SK-N-SH treated with all-trans-retinoic acid at 6 μM for 48 hours (cell line): ENCODE measurements at regions not wholly inside any gene's neighbourhood (a gene's known extent, or its start where the extent isn't known, plus 50 kb on each side); places are given as distances from the start of the nearest gene placed in this dataset.

Experiments
- CSDC2 ChIP-seq: fragments of 250-450 bp; sonication (Bioruptor Pico); IDR thresholded peaks from 2 replicates; pipeline ENCODE4 v1.5.0; 2020; ENCODE audit warnings: mild to moderate bottlenecking, moderate library complexity
- ESRRG ChIP-seq: fragments of 250-450 bp; sonication (Bioruptor Pico); IDR thresholded peaks from 2 replicates; pipeline ENCODE4 v1.6.1; 2021; ENCODE audit warnings: mild to moderate bottlenecking
- ZFP30 ChIP-seq: fragments of 450-650 bp; formaldehyde crosslinking; IDR thresholded peaks from 2 replicates; pipeline ENCODE4 v1.5.0; 2022; ENCODE audit warnings: mild to moderate bottlenecking, moderate library complexity
- ZNF565 ChIP-seq: fragments of 450-650 bp; formaldehyde crosslinking; conservative IDR thresholded peaks from 2 replicates; pipeline ENCODE4 v1.5.0; 2020; ENCODE audit warnings: low read depth, mild to moderate bottlenecking, moderate library complexity
- ZNF70 ChIP-seq: fragments of 450-650 bp; formaldehyde crosslinking; IDR thresholded peaks from 2 replicates; pipeline ENCODE4 v1.5.0; 2020; ENCODE audit warnings: mild to moderate bottlenecking, moderate library complexity
- TF ChIP-seq, protein P1 (sequence below): fragments of 250-450 bp; sonication (Bioruptor Pico); IDR thresholded peaks from 2 replicates; pipeline ENCODE4 v1.8.0; 2021; ENCODE audit warnings: low read depth, mild to moderate bottlenecking, moderate library complexity, borderline replicate concordance
- TF ChIP-seq, protein P2 (sequence below): fragments of 250-450 bp; sonication (Bioruptor Pico); IDR thresholded peaks from 2 replicates; pipeline ENCODE4 v1.5.0; 2020; ENCODE audit warnings: mild to moderate bottlenecking, moderate library complexity
- TF ChIP-seq, protein P3 (sequence below): fragments of 250-450 bp; sonication (Bioruptor Pico); IDR thresholded peaks from 2 replicates; pipeline ENCODE4 v1.8.0; 2020; ENCODE audit warnings: mild to moderate bottlenecking, moderate library complexity, borderline replicate concordance
- TF ChIP-seq, protein P4 (sequence below): fragments of 250-450 bp; sonication (Bioruptor Pico); IDR thresholded peaks from 2 replicates; pipeline ENCODE4 v1.5.1; 2020; ENCODE audit warnings: low read depth, mild to moderate bottlenecking, moderate library complexity
- TF ChIP-seq, protein P5 (sequence below): fragments of 250-450 bp; sonication (Bioruptor Pico); IDR thresholded peaks from 2 replicates; pipeline ENCODE4 v1.5.1; 2021; ENCODE audit warnings: mild to moderate bottlenecking, moderate library complexity

DNA sequence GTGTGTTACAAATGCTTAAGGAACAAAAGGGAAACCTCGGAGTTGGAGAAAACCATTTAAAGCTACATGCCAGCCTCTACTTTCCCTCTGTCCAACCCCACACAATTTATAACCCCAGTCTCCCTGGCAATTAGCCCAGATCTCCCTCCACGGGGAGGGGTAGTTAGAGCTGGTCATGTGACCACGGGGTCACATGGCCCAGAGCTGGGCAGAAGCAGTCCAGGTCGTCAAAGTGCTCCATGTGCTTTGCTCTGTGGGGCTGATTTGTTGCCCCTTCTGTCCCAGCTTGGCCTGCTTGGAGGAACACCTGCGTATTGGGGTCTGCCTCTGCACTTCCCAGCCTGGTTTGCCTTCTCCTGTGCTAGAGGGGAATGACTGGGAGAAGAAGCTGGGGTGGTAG, 219.1 kb downstream of the RBM19 start:
- TF ChIP-seq, protein P1, sequence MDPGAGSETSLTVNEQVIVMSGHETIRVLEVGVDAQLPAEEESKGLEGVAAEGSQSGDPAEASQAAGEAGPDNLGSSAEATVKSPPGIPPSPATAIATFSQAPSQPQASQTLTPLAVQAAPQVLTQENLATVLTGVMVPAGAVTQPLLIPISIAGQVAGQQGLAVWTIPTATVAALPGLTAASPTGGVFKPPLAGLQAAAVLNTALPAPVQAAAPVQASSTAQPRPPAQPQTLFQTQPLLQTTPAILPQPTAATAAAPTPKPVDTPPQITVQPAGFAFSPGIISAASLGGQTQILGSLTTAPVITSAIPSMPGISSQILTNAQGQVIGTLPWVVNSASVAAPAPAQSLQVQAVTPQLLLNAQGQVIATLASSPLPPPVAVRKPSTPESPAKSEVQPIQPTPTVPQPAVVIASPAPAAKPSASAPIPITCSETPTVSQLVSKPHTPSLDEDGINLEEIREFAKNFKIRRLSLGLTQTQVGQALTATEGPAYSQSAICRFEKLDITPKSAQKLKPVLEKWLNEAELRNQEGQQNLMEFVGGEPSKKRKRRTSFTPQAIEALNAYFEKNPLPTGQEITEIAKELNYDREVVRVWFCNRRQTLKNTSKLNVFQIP (CRISPR knock-in tag): no peak
- TF ChIP-seq, protein P2, sequence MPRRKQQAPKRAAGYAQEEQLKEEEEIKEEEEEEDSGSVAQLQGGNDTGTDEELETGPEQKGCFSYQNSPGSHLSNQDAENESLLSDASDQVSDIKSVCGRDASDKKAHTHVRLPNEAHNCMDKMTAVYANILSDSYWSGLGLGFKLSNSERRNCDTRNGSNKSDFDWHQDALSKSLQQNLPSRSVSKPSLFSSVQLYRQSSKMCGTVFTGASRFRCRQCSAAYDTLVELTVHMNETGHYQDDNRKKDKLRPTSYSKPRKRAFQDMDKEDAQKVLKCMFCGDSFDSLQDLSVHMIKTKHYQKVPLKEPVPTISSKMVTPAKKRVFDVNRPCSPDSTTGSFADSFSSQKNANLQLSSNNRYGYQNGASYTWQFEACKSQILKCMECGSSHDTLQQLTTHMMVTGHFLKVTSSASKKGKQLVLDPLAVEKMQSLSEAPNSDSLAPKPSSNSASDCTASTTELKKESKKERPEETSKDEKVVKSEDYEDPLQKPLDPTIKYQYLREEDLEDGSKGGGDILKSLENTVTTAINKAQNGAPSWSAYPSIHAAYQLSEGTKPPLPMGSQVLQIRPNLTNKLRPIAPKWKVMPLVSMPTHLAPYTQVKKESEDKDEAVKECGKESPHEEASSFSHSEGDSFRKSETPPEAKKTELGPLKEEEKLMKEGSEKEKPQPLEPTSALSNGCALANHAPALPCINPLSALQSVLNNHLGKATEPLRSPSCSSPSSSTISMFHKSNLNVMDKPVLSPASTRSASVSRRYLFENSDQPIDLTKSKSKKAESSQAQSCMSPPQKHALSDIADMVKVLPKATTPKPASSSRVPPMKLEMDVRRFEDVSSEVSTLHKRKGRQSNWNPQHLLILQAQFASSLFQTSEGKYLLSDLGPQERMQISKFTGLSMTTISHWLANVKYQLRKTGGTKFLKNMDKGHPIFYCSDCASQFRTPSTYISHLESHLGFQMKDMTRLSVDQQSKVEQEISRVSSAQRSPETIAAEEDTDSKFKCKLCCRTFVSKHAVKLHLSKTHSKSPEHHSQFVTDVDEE (CRISPR knock-in tag): no peak
- TF ChIP-seq, protein P3, sequence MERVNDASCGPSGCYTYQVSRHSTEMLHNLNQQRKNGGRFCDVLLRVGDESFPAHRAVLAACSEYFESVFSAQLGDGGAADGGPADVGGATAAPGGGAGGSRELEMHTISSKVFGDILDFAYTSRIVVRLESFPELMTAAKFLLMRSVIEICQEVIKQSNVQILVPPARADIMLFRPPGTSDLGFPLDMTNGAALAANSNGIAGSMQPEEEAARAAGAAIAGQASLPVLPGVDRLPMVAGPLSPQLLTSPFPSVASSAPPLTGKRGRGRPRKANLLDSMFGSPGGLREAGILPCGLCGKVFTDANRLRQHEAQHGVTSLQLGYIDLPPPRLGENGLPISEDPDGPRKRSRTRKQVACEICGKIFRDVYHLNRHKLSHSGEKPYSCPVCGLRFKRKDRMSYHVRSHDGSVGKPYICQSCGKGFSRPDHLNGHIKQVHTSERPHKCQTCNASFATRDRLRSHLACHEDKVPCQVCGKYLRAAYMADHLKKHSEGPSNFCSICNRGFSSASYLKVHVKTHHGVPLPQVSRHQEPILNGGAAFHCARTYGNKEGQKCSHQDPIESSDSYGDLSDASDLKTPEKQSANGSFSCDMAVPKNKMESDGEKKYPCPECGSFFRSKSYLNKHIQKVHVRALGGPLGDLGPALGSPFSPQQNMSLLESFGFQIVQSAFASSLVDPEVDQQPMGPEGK (CRISPR knock-in tag): no peak
- TF ChIP-seq, protein P4, sequence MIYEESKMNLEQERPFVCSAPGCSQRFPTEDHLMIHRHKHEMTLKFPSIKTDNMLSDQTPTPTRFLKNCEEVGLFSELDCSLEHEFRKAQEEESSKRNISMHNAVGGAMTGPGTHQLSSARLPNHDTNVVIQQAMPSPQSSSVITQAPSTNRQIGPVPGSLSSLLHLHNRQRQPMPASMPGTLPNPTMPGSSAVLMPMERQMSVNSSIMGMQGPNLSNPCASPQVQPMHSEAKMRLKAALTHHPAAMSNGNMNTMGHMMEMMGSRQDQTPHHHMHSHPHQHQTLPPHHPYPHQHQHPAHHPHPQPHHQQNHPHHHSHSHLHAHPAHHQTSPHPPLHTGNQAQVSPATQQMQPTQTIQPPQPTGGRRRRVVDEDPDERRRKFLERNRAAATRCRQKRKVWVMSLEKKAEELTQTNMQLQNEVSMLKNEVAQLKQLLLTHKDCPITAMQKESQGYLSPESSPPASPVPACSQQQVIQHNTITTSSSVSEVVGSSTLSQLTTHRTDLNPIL: no peak
- TF ChIP-seq CSDC2 (CRISPR knock-in tag): no peak
- TF ChIP-seq, protein P5, sequence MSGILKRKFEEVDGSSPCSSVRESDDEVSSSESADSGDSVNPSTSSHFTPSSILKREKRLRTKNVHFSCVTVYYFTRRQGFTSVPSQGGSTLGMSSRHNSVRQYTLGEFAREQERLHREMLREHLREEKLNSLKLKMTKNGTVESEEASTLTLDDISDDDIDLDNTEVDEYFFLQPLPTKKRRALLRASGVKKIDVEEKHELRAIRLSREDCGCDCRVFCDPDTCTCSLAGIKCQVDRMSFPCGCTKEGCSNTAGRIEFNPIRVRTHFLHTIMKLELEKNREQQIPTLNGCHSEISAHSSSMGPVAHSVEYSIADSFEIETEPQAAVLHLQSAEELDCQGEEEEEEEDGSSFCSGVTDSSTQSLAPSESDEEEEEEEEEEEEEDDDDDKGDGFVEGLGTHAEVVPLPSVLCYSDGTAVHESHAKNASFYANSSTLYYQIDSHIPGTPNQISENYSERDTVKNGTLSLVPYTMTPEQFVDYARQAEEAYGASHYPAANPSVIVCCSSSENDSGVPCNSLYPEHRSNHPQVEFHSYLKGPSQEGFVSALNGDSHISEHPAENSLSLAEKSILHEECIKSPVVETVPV (CRISPR knock-in tag): no peak
- no peak for TF ChIP-seq ESRRG (CRISPR knock-in tag)
- TF ChIP-seq ZFP30 (CRISPR knock-in tag): no peak
- TF ChIP-seq ZNF70 (CRISPR knock-in tag): no peak
- TF ChIP-seq ZNF565 (CRISPR knock-in tag): no peak
